ENCODE measurements at regions not wholly inside any gene's neighbourhood (a gene's known extent, or its start where the extent isn't known, plus 50 kb on each side); places are given as distances from the start of the nearest gene placed in this dataset.

DNA sequence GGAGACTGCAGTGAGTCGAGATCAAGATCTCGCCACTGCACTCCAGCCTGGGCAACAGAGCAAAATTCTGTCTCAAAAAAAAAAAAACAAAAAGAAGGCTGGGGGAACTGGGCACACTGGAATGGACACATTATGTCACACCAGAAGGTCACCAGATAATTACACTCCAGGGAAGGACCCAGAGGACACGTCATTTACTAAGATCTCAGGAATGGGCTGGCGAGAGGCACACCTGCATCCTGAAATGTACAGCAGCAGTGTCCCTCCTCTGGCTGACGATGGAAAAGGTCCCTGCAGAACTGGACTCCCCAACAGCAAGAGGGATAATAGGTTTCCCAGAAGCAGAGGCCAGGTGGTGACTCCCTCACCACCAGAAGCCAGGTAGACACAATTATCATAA, 243.5 kb downstream of the BCL11B start:
- DNase-seq (ENCODE audit: low spot score in 2 of 2), result peak; percentile 4 to 25
- WGBS, result 98% methylated on average over 5 of the region's 5 CpGs
- no peaks in the 10 kb centered on the region for H3K27me3 ChIP-seq
- H3K4me1 ChIP-seq, result no peaks in the 10 kb centered on the region
- no peak for TF ChIP-seq POLR2AphosphoS5 (IDR thresholded peaks at IDR 0.05)
- no peak for TF ChIP-seq POLR2A (IDR thresholded peaks at IDR 0.05)
- no peak for TF ChIP-seq EP300 (IDR thresholded peaks at IDR 0.05)
- TF ChIP-seq, protein P1, sequence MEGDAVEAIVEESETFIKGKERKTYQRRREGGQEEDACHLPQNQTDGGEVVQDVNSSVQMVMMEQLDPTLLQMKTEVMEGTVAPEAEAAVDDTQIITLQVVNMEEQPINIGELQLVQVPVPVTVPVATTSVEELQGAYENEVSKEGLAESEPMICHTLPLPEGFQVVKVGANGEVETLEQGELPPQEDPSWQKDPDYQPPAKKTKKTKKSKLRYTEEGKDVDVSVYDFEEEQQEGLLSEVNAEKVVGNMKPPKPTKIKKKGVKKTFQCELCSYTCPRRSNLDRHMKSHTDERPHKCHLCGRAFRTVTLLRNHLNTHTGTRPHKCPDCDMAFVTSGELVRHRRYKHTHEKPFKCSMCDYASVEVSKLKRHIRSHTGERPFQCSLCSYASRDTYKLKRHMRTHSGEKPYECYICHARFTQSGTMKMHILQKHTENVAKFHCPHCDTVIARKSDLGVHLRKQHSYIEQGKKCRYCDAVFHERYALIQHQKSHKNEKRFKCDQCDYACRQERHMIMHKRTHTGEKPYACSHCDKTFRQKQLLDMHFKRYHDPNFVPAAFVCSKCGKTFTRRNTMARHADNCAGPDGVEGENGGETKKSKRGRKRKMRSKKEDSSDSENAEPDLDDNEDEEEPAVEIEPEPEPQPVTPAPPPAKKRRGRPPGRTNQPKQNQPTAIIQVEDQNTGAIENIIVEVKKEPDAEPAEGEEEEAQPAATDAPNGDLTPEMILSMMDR (IDR thresholded peaks at IDR 0.05), result no peak
- H3K36me3 ChIP-seq, result no peaks in the 10 kb centered on the region
- H3K27ac ChIP-seq, result no peak overlapping the region
- no peaks in the 10 kb centered on the region for H3K9me3 ChIP-seq
- no peak overlapping the region for H3K4me3 ChIP-seq

DNA sequence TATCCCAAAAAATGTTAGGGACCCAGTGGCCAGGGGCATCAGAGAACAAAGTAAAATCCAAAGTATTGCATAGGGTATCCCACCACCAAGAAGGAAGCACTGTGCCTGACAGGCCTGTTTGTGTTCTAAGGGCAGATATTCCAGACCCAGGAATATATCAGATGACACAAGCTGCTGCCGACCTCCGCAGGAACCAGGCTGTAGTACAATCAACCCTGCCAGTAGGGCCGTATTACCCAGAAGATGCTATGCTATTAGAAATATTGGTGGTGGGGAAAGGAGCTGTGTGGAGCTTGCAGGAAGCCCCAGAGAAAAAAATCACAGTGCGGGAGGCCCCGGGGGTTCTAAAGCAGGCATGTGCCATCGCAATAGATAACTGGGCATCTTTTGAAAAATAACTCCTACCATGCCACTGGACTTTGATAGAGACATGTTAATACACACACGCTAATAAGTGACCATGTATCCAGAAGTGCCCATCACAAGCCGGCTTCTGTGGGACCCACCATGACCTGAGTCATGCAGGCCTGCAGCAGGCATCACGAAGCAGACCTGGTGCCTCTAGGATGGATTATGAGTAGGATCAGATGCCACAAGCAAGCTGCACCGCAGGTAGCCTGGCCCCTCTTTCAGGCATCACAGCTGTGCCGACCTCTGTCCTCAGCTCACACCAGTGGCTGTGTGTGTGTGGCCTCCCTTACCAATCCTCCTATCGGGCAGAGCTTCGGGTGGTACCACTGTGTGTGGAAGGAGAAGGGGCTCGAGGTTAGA, 242.7 kb downstream of the BCL11B start:
- 71% methylated on average over 14 of the region's 14 CpGs for WGBS
- Histone ChIP-seq H3K36me3 (no peaks in the 10 kb centered on the region), H3K4me3 (no peak overlapping the region), H3K9me3 (no peaks in the 10 kb centered on the region), H3K27ac (no peak overlapping the region), H3K27me3 (no peaks in the 10 kb centered on the region), H3K4me1 (no peaks in the 10 kb centered on the region)
- peak in 1 of 2 donors; percentile 59 for DNase-seq (ENCODE audit: low spot score in 2 of 2)
- TF ChIP-seq, protein P1 (IDR thresholded peaks at IDR 0.05), result no peak
- TF ChIP-seq POLR2AphosphoS5 (IDR thresholded peaks at IDR 0.05), result no peak

DNA sequence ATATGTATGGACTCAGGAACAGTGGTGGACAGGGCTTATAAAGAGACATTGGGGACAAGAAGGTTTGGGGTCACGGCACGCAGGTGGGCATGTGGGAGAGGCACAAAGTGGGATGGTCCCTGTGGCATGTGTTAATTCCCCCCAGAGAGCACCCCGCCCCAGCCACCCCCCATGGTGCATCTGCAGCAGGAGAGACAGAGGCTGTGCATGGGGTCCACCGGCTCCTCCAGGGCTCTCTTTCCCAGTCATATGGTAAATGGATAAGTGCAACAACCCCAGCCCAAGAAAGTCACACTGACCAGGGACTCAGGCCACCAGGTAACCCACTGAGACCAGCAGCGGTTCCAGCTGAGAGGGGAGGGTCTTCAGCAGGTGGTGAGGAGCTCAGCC, 242.1 kb downstream of the BCL11B start:
- TF ChIP-seq, protein P1 (IDR thresholded peaks at IDR 0.05), result no peak
- TF ChIP-seq POLR2A (IDR thresholded peaks at IDR 0.05) (no peak), POLR2AphosphoS5 (IDR thresholded peaks at IDR 0.05) (no peak), EP300 (IDR thresholded peaks at IDR 0.05) (no peak)
- WGBS, result 93% methylated on average over 4 of the region's 5 CpGs

DNA sequence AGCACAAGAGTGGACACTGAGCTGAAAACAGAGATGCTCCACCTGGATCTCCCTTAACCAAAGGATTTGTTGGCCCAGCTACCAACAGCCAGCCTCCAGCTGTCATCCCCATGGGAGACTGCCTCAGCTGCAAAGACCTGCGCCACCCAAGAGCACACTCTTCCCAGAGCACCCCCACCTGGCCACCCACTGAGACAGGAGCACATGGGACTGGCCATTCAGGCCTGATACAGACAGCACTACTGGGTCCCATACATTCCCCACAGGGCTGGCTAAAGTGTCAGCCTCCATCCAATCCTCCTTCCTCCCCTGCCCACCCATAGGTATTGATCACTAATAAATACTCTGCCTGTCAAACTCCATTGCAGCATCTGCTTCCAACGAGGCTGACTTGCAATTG, 241.5 kb downstream of the BCL11B start:
- H3K4me3 ChIP-seq, result no peak overlapping the region
- WGBS, result 47% methylated on average over 1 of the region's 2 CpGs
- no peaks in the 10 kb centered on the region for H3K36me3 ChIP-seq
- H3K27ac ChIP-seq, result no peak overlapping the region
- TF ChIP-seq EP300 (IDR thresholded peaks at IDR 0.05), result no peak
- TF ChIP-seq, protein P1 (IDR thresholded peaks at IDR 0.05), result no peak
- TF ChIP-seq POLR2AphosphoS5 (IDR thresholded peaks at IDR 0.05), result no peak
- no peak for TF ChIP-seq POLR2A (IDR thresholded peaks at IDR 0.05)
- peak in 1 of 2 donors; percentile 13 for DNase-seq (ENCODE audit: low spot score in 2 of 2)
- no peaks in the 10 kb centered on the region for H3K9me3 ChIP-seq
- H3K4me1 ChIP-seq, result peaks cover 4% of the 10 kb centered on the region
- no peaks in the 10 kb centered on the region for H3K27me3 ChIP-seq

More for the DNA sequence above, 242.1 kb downstream of the BCL11B start:
- Histone ChIP-seq H3K4me1 (no peaks in the 10 kb centered on the region), H3K36me3 (no peaks in the 10 kb centered on the region), H3K27ac (no peak overlapping the region), H3K9me3 (no peaks in the 10 kb centered on the region), H3K4me3 (no peak overlapping the region), H3K27me3 (no peaks in the 10 kb centered on the region)
- DNase-seq (ENCODE audit: low spot score in 2 of 2), result peak in 1 of 2 donors; percentile 31

DNA sequence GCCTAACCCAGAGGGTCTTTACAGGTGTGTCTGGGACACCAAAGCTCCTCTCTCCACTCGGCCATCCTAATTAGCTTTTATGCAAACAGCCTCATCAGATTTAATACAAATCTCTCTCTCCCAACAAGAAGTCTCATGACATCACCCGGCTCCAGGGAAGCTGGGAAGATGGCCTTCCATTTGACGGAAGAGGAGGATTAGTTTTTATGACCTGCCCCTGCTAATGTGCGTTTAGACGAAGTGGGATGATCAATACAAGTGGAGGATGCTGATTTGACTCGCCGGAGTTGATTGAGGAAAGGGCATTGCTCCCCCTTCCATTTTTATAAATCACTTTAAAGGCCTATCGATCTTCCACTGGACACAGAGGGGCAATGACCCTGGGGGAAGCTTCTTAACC, 239.2 kb downstream of the BCL11B start:
- DNase-seq (ENCODE audit: low spot score in 2 of 2), result no peak
- Histone ChIP-seq H3K27ac (no peak overlapping the region), H3K27me3 (no peaks in the 10 kb centered on the region), H3K36me3 (no peaks in the 10 kb centered on the region), H3K4me1 (peaks cover 19% of the 10 kb centered on the region), H3K9me3 (no peaks in the 10 kb centered on the region), H3K4me3 (no peak overlapping the region)
- WGBS, result 89% methylated on average over 8 of the region's 8 CpGs
- TF ChIP-seq POLR2A (IDR thresholded peaks at IDR 0.05), result no peak
- TF ChIP-seq, protein P1 (IDR thresholded peaks at IDR 0.05), result no peak
- TF ChIP-seq EP300 (IDR thresholded peaks at IDR 0.05), result no peak
- no peak for TF ChIP-seq POLR2AphosphoS5 (IDR thresholded peaks at IDR 0.05)

Data from suprapubic skin (tissue), 4 donors.